ENCODE measurements at regions not wholly inside any gene's neighbourhood (a gene's known extent, or its start where the extent isn't known, plus 50 kb on each side); places are given as distances from the start of the nearest gene placed in this dataset.

DNA sequence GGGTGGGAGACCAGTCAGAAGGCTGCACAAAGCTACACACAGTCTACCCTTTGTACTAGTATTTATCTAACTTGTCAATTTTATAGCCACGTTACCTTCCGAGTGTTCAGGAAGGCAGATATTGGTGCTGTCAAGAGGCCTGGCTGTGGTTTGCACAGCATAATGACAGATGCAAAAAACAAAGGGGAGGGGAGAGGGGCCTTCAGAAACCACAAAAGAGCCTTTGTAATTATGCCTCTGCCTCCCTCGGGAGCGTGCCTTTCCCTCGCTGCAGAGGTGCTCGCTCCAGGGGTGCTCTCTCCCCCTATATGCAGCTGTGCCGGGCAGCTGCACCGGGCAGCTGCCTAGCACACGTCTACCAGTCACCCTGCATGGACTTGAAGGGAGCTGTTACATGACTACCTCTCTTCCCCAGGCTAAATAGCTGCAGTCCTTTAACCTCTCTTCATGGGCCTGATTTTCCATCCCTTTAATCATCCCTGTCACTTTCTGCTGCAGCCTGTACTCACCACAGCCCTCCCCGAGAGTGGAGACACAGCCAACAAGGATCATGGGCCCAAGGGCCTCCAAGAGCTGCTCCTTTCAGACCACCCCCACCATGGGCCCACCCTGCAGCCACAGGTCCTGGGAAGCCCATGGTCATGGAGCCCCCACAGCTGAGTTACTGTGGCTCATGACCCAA lies 168.4 kb upstream of the PKDCC start:
- TF ChIP-seq CTCF (IDR thresholded peaks at IDR 0.05; ENCODE audit: low read depth, low read length) (no peak), EZH2phosphoT487 (IDR thresholded peaks at IDR 0.05; ENCODE audit: low read depth) (no peak)
